Kidney (tissue), 13 donors: ENCODE measurements at regions not wholly inside any gene's neighbourhood (a gene's known extent, or its start where the extent isn't known, plus 50 kb on each side); places are given as distances from the start of the nearest gene placed in this dataset.
A peak's percentile ranks its signal among the peaks of the same experiment; 100 is the strongest.

Experiments used
- DNase-seq, 5 donors: peaks; one replicate each; pipeline ENCODE4 v3.0.0-alpha.2; 2013 to 2020
- FAIRE-seq: peaks from 2 replicates; lab custom pipeline; 2012; peaks lifted over from hg19 to GRCh38; lab: Jason Lieb, UNC
- H3K27ac ChIP-seq, 2 donors: one replicate each; pipeline ENCODE4 v1.7.0; 2013; ENCODE audit warnings: low read depth in 2 of 2, low read length in 2 of 2, inconsistent platforms in 1 of 2
- H3K27me3 ChIP-seq: one replicate; pipeline ENCODE4 v1.7.1; 2013; ENCODE audit warnings: low read length, inconsistent platforms; ENCODE audit not compliant: control insufficient read depth, insufficient read depth
- H3K36me3 ChIP-seq, 3 donors: one replicate each; pipeline versions ENCODE4 v1.7.0 to v1.7.1; 2013; ENCODE audit warnings: low read length in 3 of 3, control low read depth in 1 of 3, inconsistent platforms in 1 of 3; ENCODE audit not compliant: insufficient read depth in 3 of 3, control insufficient read depth in 2 of 3
- H3K4me1 ChIP-seq, 3 donors: one replicate each; pipeline versions ENCODE4 v1.7.0 to v1.7.1; 2013; ENCODE audit warnings: low read length in 3 of 3, inconsistent platforms in 1 of 3, low read depth in 1 of 3; ENCODE audit not compliant: control insufficient read depth in 2 of 3, insufficient read depth in 2 of 3
- H3K4me3 ChIP-seq, 3 donors: one replicate each; pipeline versions ENCODE4 v1.7.0 to v1.8.1; 2013; ENCODE audit warnings: low read length in 3 of 3, control low read depth in 1 of 3, inconsistent platforms in 1 of 3
- H3K9ac ChIP-seq, 3 donors: one replicate each; pipeline versions ENCODE4 v1.7.0 to v1.7.1; 2013; ENCODE audit warnings: low read length in 3 of 3, control low read depth in 1 of 3, inconsistent platforms in 1 of 3
- H3K9me3 ChIP-seq, 3 donors: one replicate each; pipeline versions ENCODE4 v1.7.0 to v1.7.1; 2013; ENCODE audit warnings: low read length in 3 of 3, control low read depth in 1 of 3, inconsistent platforms in 1 of 3; ENCODE audit not compliant: control insufficient read depth in 2 of 3, insufficient read depth in 1 of 3
- intact Hi-C: fragments of 100-400 bp; cut with DNase I; formaldehyde crosslinking; loops from one replicate; pipeline ENCODE4 v1.11.1; 2022
- TF ChIP-seq, protein P1 (sequence below): IDR thresholded peaks from 3 replicates; pipeline ENCODE4 v1.5.1; 2012; ENCODE audit warnings: mild to moderate bottlenecking, moderate library complexity, borderline replicate concordance; ENCODE audit not compliant: insufficient read depth; ENCODE audit errors: extremely low read depth
- donor health status: control.
- donor health status: control.
- donor health status: control.
- donor health status: control.
- donor health status: control.
- donor health status: DM: yes; HTN: yes; CAD: no.
- donor health status: Normal renal cell carcinoma (clear cell type).

- TF ChIP-seq, protein P1, sequence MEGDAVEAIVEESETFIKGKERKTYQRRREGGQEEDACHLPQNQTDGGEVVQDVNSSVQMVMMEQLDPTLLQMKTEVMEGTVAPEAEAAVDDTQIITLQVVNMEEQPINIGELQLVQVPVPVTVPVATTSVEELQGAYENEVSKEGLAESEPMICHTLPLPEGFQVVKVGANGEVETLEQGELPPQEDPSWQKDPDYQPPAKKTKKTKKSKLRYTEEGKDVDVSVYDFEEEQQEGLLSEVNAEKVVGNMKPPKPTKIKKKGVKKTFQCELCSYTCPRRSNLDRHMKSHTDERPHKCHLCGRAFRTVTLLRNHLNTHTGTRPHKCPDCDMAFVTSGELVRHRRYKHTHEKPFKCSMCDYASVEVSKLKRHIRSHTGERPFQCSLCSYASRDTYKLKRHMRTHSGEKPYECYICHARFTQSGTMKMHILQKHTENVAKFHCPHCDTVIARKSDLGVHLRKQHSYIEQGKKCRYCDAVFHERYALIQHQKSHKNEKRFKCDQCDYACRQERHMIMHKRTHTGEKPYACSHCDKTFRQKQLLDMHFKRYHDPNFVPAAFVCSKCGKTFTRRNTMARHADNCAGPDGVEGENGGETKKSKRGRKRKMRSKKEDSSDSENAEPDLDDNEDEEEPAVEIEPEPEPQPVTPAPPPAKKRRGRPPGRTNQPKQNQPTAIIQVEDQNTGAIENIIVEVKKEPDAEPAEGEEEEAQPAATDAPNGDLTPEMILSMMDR = no peak
- FAIRE-seq = peak; percentile 33
- intact Hi-C loops = no loop called here
- peaks cover 0 to 2% (median 0%) of the 10 kb centered on the region in 3 donors for H3K9me3 ChIP-seq
- no peak for DNase-seq
- no peaks in the 10 kb centered on the region for H3K36me3 ChIP-seq
- H3K27ac ChIP-seq = no peak overlapping the region
- H3K4me1 ChIP-seq = no peaks in the 10 kb centered on the region
- no peak overlapping the region for H3K4me3 ChIP-seq
- H3K27me3 ChIP-seq = no peaks in the 10 kb centered on the region
- H3K9ac ChIP-seq = no peak overlapping the region
Observed at GRCh38 chr22:33186816-33187215, 128.6 kb upstream of the SYN3 start.

DNA sequence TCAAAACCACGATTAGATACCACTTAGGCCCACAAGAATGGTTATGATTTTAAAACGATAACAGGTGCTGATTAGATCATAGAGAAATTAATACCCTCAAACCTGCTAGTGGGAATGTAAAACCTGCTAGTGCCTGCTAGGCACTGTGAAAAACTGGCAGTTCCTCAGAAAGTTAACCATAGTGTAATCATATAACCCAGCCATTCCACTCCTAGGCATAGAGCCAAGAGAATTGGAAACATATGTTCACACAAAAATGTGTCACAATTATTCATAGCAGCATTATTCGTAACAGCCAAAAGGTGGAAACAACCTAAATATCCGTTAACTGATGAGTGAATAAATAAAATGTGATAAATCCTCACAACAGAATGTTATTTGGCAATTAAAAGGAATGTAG, 122.2 kb upstream of the SYN3 start:
- FAIRE-seq (no peak), DNase-seq (no peak)
- Histone ChIP-seq H3K27me3 (no peaks in the 10 kb centered on the region), H3K4me1 (no peaks in the 10 kb centered on the region), H3K27ac (no peak overlapping the region), H3K9ac (no peak overlapping the region), H3K9me3 (peaks cover 0 to 2% (median 0%) of the 10 kb centered on the region in 3 donors), H3K4me3 (no peak overlapping the region), H3K36me3 (no peaks in the 10 kb centered on the region)
- TF ChIP-seq, protein P1 = no peak
- intact Hi-C loops = no loop called here

- H3K36me3 ChIP-seq = no peaks in the 10 kb centered on the region
- TF ChIP-seq, protein P1 = no peak
- intact Hi-C loops = no loop called here
- H3K4me3 ChIP-seq = no peak overlapping the region
- no peak overlapping the region for H3K9ac ChIP-seq
- FAIRE-seq (no peak), DNase-seq (no peak)
- H3K27ac ChIP-seq = no peak overlapping the region
- no peaks in the 10 kb centered on the region for H3K27me3 ChIP-seq
- no peaks in the 10 kb centered on the region for H3K4me1 ChIP-seq
- H3K9me3 ChIP-seq = peaks cover 0 to 4% (median 0%) of the 10 kb centered on the region in 3 donors
Observed at GRCh38 chr22:33167998-33168790, 110.0 kb upstream of the SYN3 start.
